ENCODE measurements at regions not wholly inside any gene's neighbourhood (a gene's known extent, or its start where the extent isn't known, plus 50 kb on each side); places are given as distances from the start of the nearest gene placed in this dataset.

DNA sequence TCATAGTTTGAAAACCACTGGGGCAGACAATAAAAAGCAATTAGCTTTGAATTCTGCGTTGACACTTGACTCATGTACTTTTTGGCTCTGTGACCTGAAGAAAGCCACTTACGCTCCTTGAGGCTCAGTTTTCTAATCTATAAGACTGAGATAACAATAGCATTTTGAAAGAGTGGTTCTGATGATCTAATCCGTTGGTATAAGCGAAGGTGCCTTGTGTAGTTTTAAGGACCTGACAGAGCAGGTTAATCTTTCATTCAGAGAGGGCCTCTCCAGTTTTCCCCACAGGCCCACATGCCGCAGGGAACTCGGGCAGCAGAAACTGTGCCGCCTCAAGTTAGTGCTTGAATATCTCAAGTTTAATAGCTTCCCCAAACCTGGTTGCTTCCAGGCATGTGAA is 306.0 kb upstream of the GBE1 start:
- ATAC-seq (no peak), FAIRE-seq (no peak), DNase-seq (ENCODE audit: extremely low read depth in 1 of 4, low spot score in 3 of 4) (no peak)
- H3K27me3 ChIP-seq (ENCODE audit: control insufficient read depth in 2 of 2, insufficient read depth in 2 of 2, low read length in 2 of 2), result no peaks in the 10 kb centered on the region
- POLR2A ChIA-PET, result no interaction called here
- H3K36me3 ChIP-seq (ENCODE audit: control insufficient read depth, insufficient read depth, low read length), result no peaks in the 10 kb centered on the region
- no peaks in the 10 kb centered on the region for H4K20me1 ChIP-seq (replicated peaks; ENCODE audit: control insufficient read depth, insufficient read depth, low read length)
- intact Hi-C loops (cut with micrococcal nuclease) (no loop called here), in situ Hi-C loops (cut with MboI) (no loop called here)
- no peaks in the 10 kb centered on the region for H3K4me1 ChIP-seq (replicated peaks in 1 of 2; ENCODE audit: control insufficient read depth in 2 of 2, insufficient read depth in 2 of 2, low read length in 2 of 2)
- H3K9ac ChIP-seq (ENCODE audit: insufficient read depth in 1 of 2, low read depth in 2 of 2, low read length in 2 of 2), result no peak overlapping the region
- H3K9me1 ChIP-seq (ENCODE audit: control insufficient read depth, insufficient read depth, low read length), result no peaks in the 10 kb centered on the region
- 0% methylated on average over 7 of the region's 7 CpGs for WGBS (ENCODE audit: insufficient coverage, low coverage, missing lambda C conversion rate)
- no peak overlapping the region for H2AFZ ChIP-seq (ENCODE audit: low read depth, low read length)
- BruUV-seq (replicated peaks), result no TSS peak
- no peak overlapping the region for H3K4me3 ChIP-seq
- H3K79me2 ChIP-seq (ENCODE audit: control insufficient read depth, insufficient read depth, low read length), result no peaks in the 10 kb centered on the region
- no peaks in the 10 kb centered on the region for H3K9me3 ChIP-seq (replicated peaks; ENCODE audit: control insufficient read depth, insufficient read depth, low read depth, low read length)
- no peak overlapping the region for H3K4me2 ChIP-seq (ENCODE audit: insufficient read depth, low read length)
- CTCF ChIA-PET (ENCODE audit: low intra/inter-chr PET ratio), result no interaction called here
- no peak overlapping the region for H3K27ac ChIP-seq (ENCODE audit: extremely low read depth, low read depth, low read length)
- TF ChIP-seq TCF3 (CRISPR knock-in tag; IDR thresholded peaks at IDR 0.05) (no peak), EP400 (IDR thresholded peaks at IDR 0.05) (no peak), FUS (optimal IDR thresholded peaks at IDR 0.05; ENCODE audit: low read depth, low read length) (no peak), GABPB2 (CRISPR knock-in tag; conservative IDR thresholded peaks at IDR 0.05) (no peak), PRPF4 (IDR thresholded peaks at IDR 0.05; ENCODE audit: insufficient read depth, low read depth, low read length, poor library complexity, severe bottlenecking) (no peak), ZFX (CRISPR knock-in tag; IDR thresholded peaks at IDR 0.05) (no peak), ZNF165 (CRISPR knock-in tag; IDR thresholded peaks at IDR 0.05; ENCODE audit: borderline replicate concordance) (no peak), PHB (CRISPR knock-in tag; IDR thresholded peaks at IDR 0.05) (no peak)
- TF ChIP-seq, protein P1, sequence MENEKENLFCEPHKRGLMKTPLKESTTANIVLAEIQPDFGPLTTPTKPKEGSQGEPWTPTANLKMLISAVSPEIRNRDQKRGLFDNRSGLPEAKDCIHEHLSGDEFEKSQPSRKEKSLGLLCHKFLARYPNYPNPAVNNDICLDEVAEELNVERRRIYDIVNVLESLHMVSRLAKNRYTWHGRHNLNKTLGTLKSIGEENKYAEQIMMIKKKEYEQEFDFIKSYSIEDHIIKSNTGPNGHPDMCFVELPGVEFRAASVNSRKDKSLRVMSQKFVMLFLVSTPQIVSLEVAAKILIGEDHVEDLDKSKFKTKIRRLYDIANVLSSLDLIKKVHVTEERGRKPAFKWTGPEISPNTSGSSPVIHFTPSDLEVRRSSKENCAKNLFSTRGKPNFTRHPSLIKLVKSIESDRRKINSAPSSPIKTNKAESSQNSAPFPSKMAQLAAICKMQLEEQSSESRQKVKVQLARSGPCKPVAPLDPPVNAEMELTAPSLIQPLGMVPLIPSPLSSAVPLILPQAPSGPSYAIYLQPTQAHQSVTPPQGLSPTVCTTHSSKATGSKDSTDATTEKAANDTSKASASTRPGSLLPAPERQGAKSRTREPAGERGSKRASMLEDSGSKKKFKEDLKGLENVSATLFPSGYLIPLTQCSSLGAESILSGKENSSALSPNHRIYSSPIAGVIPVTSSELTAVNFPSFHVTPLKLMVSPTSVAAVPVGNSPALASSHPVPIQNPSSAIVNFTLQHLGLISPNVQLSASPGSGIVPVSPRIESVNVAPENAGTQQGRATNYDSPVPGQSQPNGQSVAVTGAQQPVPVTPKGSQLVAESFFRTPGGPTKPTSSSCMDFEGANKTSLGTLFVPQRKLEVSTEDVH (IDR thresholded peaks at IDR 0.05; ENCODE audit: low read depth, partially characterized antibody), result no peak
- TF ChIP-seq, protein P2, sequence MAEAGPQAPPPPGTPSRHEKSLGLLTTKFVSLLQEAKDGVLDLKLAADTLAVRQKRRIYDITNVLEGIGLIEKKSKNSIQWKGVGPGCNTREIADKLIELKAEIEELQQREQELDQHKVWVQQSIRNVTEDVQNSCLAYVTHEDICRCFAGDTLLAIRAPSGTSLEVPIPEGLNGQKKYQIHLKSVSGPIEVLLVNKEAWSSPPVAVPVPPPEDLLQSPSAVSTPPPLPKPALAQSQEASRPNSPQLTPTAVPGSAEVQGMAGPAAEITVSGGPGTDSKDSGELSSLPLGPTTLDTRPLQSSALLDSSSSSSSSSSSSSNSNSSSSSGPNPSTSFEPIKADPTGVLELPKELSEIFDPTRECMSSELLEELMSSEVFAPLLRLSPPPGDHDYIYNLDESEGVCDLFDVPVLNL (CRISPR knock-in tag; IDR thresholded peaks at IDR 0.05; ENCODE audit: low read depth), result no peak
- TF ChIP-seq, protein P3, sequence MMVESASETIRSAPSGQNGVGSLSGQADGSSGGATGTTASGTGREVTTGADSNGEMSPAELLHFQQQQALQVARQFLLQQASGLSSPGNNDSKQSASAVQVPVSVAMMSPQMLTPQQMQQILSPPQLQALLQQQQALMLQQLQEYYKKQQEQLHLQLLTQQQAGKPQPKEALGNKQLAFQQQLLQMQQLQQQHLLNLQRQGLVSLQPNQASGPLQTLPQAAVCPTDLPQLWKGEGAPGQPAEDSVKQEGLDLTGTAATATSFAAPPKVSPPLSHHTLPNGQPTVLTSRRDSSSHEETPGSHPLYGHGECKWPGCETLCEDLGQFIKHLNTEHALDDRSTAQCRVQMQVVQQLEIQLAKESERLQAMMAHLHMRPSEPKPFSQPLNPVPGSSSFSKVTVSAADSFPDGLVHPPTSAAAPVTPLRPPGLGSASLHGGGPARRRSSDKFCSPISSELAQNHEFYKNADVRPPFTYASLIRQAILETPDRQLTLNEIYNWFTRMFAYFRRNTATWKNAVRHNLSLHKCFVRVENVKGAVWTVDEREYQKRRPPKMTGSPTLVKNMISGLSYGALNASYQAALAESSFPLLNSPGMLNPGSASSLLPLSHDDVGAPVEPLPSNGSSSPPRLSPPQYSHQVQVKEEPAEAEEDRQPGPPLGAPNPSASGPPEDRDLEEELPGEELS (CRISPR knock-in tag; IDR thresholded peaks at IDR 0.05; ENCODE audit: borderline replicate concordance), result no peak
- TF ChIP-seq, protein P4, sequence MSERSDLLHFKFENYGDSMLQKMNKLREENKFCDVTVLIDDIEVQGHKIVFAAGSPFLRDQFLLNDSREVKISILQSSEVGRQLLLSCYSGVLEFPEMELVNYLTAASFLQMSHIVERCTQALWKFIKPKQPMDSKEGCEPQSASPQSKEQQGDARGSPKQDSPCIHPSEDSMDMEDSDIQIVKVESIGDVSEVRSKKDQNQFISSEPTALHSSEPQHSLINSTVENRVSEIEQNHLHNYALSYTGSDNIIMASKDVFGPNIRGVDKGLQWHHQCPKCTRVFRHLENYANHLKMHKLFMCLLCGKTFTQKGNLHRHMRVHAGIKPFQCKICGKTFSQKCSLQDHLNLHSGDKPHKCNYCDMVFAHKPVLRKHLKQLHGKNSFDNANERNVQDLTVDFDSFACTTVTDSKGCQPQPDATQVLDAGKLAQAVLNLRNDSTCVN (CRISPR knock-in tag; IDR thresholded peaks at IDR 0.05), result no peak
- TF ChIP-seq, protein P5, sequence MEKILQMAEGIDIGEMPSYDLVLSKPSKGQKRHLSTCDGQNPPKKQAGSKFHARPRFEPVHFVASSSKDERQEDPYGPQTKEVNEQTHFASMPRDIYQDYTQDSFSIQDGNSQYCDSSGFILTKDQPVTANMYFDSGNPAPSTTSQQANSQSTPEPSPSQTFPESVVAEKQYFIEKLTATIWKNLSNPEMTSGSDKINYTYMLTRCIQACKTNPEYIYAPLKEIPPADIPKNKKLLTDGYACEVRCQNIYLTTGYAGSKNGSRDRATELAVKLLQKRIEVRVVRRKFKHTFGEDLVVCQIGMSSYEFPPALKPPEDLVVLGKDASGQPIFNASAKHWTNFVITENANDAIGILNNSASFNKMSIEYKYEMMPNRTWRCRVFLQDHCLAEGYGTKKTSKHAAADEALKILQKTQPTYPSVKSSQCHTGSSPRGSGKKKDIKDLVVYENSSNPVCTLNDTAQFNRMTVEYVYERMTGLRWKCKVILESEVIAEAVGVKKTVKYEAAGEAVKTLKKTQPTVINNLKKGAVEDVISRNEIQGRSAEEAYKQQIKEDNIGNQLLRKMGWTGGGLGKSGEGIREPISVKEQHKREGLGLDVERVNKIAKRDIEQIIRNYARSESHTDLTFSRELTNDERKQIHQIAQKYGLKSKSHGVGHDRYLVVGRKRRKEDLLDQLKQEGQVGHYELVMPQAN (IDR thresholded peaks at IDR 0.05; ENCODE audit: borderline replicate concordance), result no peak
